ENCODE measurements at regions not wholly inside any gene's neighbourhood (a gene's known extent, or its start where the extent isn't known, plus 50 kb on each side); places are given as distances from the start of the nearest gene placed in this dataset.
A peak's percentile ranks its signal among the peaks of the same experiment; 100 is the strongest.

- Histone ChIP-seq H4K8ac (ENCODE audit: low read depth, low read length) (no peak overlapping the region), H3K4me1 (ENCODE audit: control insufficient read depth in 2 of 2, insufficient read depth in 1 of 2, low read depth in 1 of 2, low read length in 2 of 2) (no peaks in the 10 kb centered on the region), H3K23ac (ENCODE audit: low read depth, low read length, poor library complexity) (no peak overlapping the region), H2BK12ac (ENCODE audit: low read length) (no peak overlapping the region), H2AK5ac (ENCODE audit: low read depth, low read length) (no peak overlapping the region), H2BK120ac (ENCODE audit: low read depth, low read length) (no peak overlapping the region), H4K91ac (ENCODE audit: low read depth, low read length, poor library complexity) (no peak overlapping the region), H3K9me3 (replicated peaks in 1 of 2; ENCODE audit: control insufficient read depth in 2 of 2, insufficient read depth in 1 of 2, low read depth in 1 of 2, low read length in 2 of 2) (no peaks in the 10 kb centered on the region), H3K9ac (ENCODE audit: low read depth, low read length, poor library complexity) (no peak overlapping the region), H3K79me1 (ENCODE audit: low read depth, low read length) (no peaks in the 10 kb centered on the region), H2AFZ (ENCODE audit: low read length) (no peak overlapping the region), H3K36me3 (replicated peaks in 1 of 2; ENCODE audit: control insufficient read depth in 2 of 2, insufficient read depth in 2 of 2, low read length in 2 of 2) (no peaks in the 10 kb centered on the region), H3K14ac (ENCODE audit: low read length) (no peak overlapping the region), H3K4me3 (ENCODE audit: low read length in 2 of 2) (no peak overlapping the region), H3K4me2 (ENCODE audit: insufficient read depth, low read length, poor library complexity, severe bottlenecking) (no peak overlapping the region), H3K4ac (ENCODE audit: low read length) (no peak overlapping the region), H2BK15ac (ENCODE audit: low read length) (no peak overlapping the region), H3K27me3 (ENCODE audit: control insufficient read depth in 3 of 3, insufficient read depth in 3 of 3, low read depth in 1 of 3, low read length in 3 of 3) (no peaks in the 10 kb centered on the region), H3K27ac (replicated peaks; ENCODE audit: low read length) (no peak overlapping the region), H2BK5ac (ENCODE audit: low read length) (no peak overlapping the region), H3K18ac (ENCODE audit: low read length) (no peak overlapping the region)
- WGBS, 2 donors (ENCODE audit: extremely low coverage in 2 of 2, insufficient read length in 2 of 2, insufficient replicate concordance in 1 of 2) = no CpG with 5 or more reads among the region's 7 CpGs
- DNase-seq (ENCODE audit: low spot score) = no peak
These were observed 389.1 kb downstream of the HTR1B start for GRCh38 chr6:77074037-77074713.

DNA sequence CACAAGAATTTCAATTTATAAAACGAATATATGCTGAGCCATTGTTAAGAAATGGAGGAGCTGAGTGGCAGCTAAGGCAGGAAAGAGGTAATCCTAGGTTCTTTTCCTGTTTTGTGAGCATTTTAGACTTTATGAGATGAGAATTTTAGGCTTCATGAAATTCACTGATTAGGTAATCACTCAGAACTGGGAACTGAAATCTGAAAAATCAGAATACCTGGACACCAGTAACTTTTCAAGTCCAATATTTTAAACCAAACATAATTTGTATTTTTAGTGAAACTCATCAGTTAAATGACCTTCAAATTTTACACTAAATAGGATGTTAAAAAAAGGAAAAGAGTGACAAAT lies 389.9 kb downstream of the HTR1B start:
- Histone ChIP-seq H3K14ac (ENCODE audit: low read length) (no peak overlapping the region), H3K4me2 (ENCODE audit: insufficient read depth, low read length, poor library complexity, severe bottlenecking) (no peak overlapping the region), H4K91ac (ENCODE audit: low read depth, low read length, poor library complexity) (no peak overlapping the region), H2BK120ac (ENCODE audit: low read depth, low read length) (no peak overlapping the region), H3K79me1 (ENCODE audit: low read depth, low read length) (no peaks in the 10 kb centered on the region), H3K4me1 (ENCODE audit: control insufficient read depth in 2 of 2, insufficient read depth in 1 of 2, low read depth in 1 of 2, low read length in 2 of 2) (no peaks in the 10 kb centered on the region), H3K23ac (ENCODE audit: low read depth, low read length, poor library complexity) (no peak overlapping the region), H2BK15ac (ENCODE audit: low read length) (no peak overlapping the region), H2AK5ac (ENCODE audit: low read depth, low read length) (no peak overlapping the region), H3K9me3 (replicated peaks in 1 of 2; ENCODE audit: control insufficient read depth in 2 of 2, insufficient read depth in 1 of 2, low read depth in 1 of 2, low read length in 2 of 2) (no peaks in the 10 kb centered on the region), H3K36me3 (replicated peaks in 1 of 2; ENCODE audit: control insufficient read depth in 2 of 2, insufficient read depth in 2 of 2, low read length in 2 of 2) (no peaks in the 10 kb centered on the region), H3K27ac (replicated peaks; ENCODE audit: low read length) (no peak overlapping the region), H2AFZ (ENCODE audit: low read length) (no peak overlapping the region), H4K8ac (ENCODE audit: low read depth, low read length) (no peak overlapping the region), H3K4me3 (ENCODE audit: low read length in 2 of 2) (no peak overlapping the region), H2BK5ac (ENCODE audit: low read length) (no peak overlapping the region), H3K18ac (ENCODE audit: low read length) (no peak overlapping the region), H3K4ac (ENCODE audit: low read length) (no peak overlapping the region), H3K27me3 (ENCODE audit: control insufficient read depth in 3 of 3, insufficient read depth in 3 of 3, low read depth in 1 of 3, low read length in 3 of 3) (no peaks in the 10 kb centered on the region), H3K9ac (ENCODE audit: low read depth, low read length, poor library complexity) (no peak overlapping the region), H2BK12ac (ENCODE audit: low read length) (no peak overlapping the region)
- no peak for DNase-seq (ENCODE audit: low spot score)
- no CpG with 5 or more reads among the region's 1 CpG for WGBS, 2 donors (ENCODE audit: extremely low coverage in 2 of 2, insufficient read length in 2 of 2, insufficient replicate concordance in 1 of 2)

GRCh38 chr6:77072694-77073409 lies 390.4 kb downstream of the HTR1B start:
- Histone ChIP-seq H3K27me3 (ENCODE audit: control insufficient read depth in 3 of 3, insufficient read depth in 3 of 3, low read depth in 1 of 3, low read length in 3 of 3) (no peaks in the 10 kb centered on the region), H3K14ac (ENCODE audit: low read length) (no peak overlapping the region), H4K91ac (ENCODE audit: low read depth, low read length, poor library complexity) (no peak overlapping the region), H3K79me1 (ENCODE audit: low read depth, low read length) (no peaks in the 10 kb centered on the region), H3K9me3 (replicated peaks in 1 of 2; ENCODE audit: control insufficient read depth in 2 of 2, insufficient read depth in 1 of 2, low read depth in 1 of 2, low read length in 2 of 2) (no peaks in the 10 kb centered on the region), H3K27ac (replicated peaks; ENCODE audit: low read length) (no peak overlapping the region), H3K9ac (ENCODE audit: low read depth, low read length, poor library complexity) (no peak overlapping the region), H3K4ac (ENCODE audit: low read length) (no peak overlapping the region), H3K4me2 (ENCODE audit: insufficient read depth, low read length, poor library complexity, severe bottlenecking) (no peak overlapping the region), H2BK15ac (ENCODE audit: low read length) (no peak overlapping the region), H2BK5ac (ENCODE audit: low read length) (no peak overlapping the region), H3K4me1 (ENCODE audit: control insufficient read depth in 2 of 2, insufficient read depth in 1 of 2, low read depth in 1 of 2, low read length in 2 of 2) (no peaks in the 10 kb centered on the region), H3K18ac (ENCODE audit: low read length) (no peak overlapping the region), H3K4me3 (ENCODE audit: low read length in 2 of 2) (no peak overlapping the region), H3K23ac (ENCODE audit: low read depth, low read length, poor library complexity) (no peak overlapping the region), H2BK120ac (ENCODE audit: low read depth, low read length) (no peak overlapping the region), H3K36me3 (replicated peaks in 1 of 2; ENCODE audit: control insufficient read depth in 2 of 2, insufficient read depth in 2 of 2, low read length in 2 of 2) (no peaks in the 10 kb centered on the region), H4K8ac (ENCODE audit: low read depth, low read length) (no peak overlapping the region), H2AFZ (ENCODE audit: low read length) (no peak overlapping the region), H2BK12ac (ENCODE audit: low read length) (no peak overlapping the region), H2AK5ac (ENCODE audit: low read depth, low read length) (no peak overlapping the region)
- no peak for DNase-seq (ENCODE audit: low spot score)
- no CpG with 5 or more reads among the region's 4 CpGs for WGBS, 2 donors (ENCODE audit: extremely low coverage in 2 of 2, insufficient read length in 2 of 2, insufficient replicate concordance in 1 of 2)

DNA sequence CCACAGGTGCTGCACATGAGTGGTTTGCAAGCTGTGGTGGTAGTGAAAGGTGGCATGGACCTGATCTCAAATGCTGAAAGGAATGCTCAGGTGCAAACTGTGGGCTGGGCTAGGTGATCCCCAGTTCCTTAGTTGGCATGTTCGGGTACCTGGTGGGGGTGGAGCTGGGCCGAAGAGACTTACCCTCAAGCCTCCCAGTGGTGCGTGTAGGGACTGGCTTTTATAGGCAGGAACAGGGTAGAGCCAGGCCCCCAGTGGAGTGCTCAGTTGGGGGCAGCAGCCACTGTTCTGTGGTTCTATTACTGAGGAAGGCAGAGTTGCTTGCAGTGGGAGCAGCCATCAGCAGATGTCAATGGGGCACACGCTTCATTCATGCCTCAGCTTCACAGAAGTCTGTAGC lies 399.8 kb downstream of the HTR1B start:
- Histone ChIP-seq H3K23ac (ENCODE audit: low read depth, low read length, poor library complexity) (no peak overlapping the region), H2AK5ac (ENCODE audit: low read depth, low read length) (no peak overlapping the region), H3K18ac (ENCODE audit: low read length) (peak overlapping the region; percentile 71), H3K4me2 (ENCODE audit: insufficient read depth, low read length, poor library complexity, severe bottlenecking) (no peak overlapping the region), H3K9ac (ENCODE audit: low read depth, low read length, poor library complexity) (no peak overlapping the region), H2AFZ (ENCODE audit: low read length) (no peak overlapping the region), H3K14ac (ENCODE audit: low read length) (no peak overlapping the region), H2BK12ac (ENCODE audit: low read length) (no peak overlapping the region), H3K4ac (ENCODE audit: low read length) (no peak overlapping the region), H3K79me1 (ENCODE audit: low read depth, low read length) (no peaks in the 10 kb centered on the region), H2BK120ac (ENCODE audit: low read depth, low read length) (no peak overlapping the region), H4K91ac (ENCODE audit: low read depth, low read length, poor library complexity) (no peak overlapping the region), H3K36me3 (replicated peaks in 1 of 2; ENCODE audit: control insufficient read depth in 2 of 2, insufficient read depth in 2 of 2, low read length in 2 of 2) (no peaks in the 10 kb centered on the region), H3K27ac (replicated peaks; ENCODE audit: low read length) (no peak overlapping the region), H2BK5ac (ENCODE audit: low read length) (no peak overlapping the region), H4K8ac (ENCODE audit: low read depth, low read length) (peak overlapping the region; percentile 6), H3K27me3 (ENCODE audit: control insufficient read depth in 3 of 3, insufficient read depth in 3 of 3, low read depth in 1 of 3, low read length in 3 of 3) (no peaks in the 10 kb centered on the region), H3K9me3 (replicated peaks in 1 of 2; ENCODE audit: control insufficient read depth in 2 of 2, insufficient read depth in 1 of 2, low read depth in 1 of 2, low read length in 2 of 2) (peaks cover 0 to 2% of the 10 kb centered on the region in 2 donors), H3K4me1 (ENCODE audit: control insufficient read depth in 2 of 2, insufficient read depth in 1 of 2, low read depth in 1 of 2, low read length in 2 of 2) (no peaks in the 10 kb centered on the region), H3K4me3 (ENCODE audit: low read length in 2 of 2) (no peak overlapping the region), H2BK15ac (ENCODE audit: low read length) (no peak overlapping the region)
- WGBS, 2 donors (ENCODE audit: extremely low coverage in 2 of 2, insufficient read length in 2 of 2, insufficient replicate concordance in 1 of 2) = no CpG with 5 or more reads among the region's 4 CpGs
- no peak for DNase-seq (ENCODE audit: low spot score)

Measured in neuronal stem cell (in vitro differentiated cells).